Ecto neural progenitor cell (in vitro differentiated cells): ENCODE measurements at regions not wholly inside any gene's neighbourhood (a gene's known extent, or its start where the extent isn't known, plus 50 kb on each side); places are given as distances from the start of the nearest gene placed in this dataset.
"Not testable (repeated sequence)": the region's sequence is repeated elsewhere in the genome, so short reads cannot be mapped to it uniquely, and the experiment has no call there.

Experiments used
- DNase-seq: peaks from one replicate; pipeline ENCODE4 v3.0.0-alpha.2; 2018; ENCODE audit warnings: low spot score

DNA sequence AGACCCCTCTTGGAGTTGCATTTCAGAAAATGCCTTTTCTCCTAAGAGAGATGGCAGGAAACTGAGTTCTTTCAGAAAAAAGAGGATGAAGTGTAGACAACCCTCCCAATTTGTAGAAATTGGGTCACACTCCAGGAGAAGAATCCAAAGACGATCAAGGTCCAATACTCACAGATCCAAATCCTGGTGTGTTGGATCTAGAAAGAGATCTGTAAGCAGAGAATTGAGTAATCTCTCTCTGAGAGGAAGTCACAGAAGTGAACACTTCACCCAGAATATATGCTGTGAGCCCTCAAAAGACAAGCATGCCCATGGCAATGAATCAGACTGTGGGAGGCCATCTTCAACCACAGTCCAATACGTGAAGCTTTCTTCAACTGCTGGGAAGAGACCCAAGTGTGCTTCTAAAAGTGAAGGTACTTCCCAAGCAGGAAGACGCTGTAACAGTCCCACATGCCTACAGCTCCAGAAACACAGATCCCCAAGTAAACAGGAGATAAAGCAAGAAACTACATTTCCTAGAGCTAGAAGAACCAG, 182.7 kb downstream of the SMC2 start:
- no peak for DNase-seq

DNA sequence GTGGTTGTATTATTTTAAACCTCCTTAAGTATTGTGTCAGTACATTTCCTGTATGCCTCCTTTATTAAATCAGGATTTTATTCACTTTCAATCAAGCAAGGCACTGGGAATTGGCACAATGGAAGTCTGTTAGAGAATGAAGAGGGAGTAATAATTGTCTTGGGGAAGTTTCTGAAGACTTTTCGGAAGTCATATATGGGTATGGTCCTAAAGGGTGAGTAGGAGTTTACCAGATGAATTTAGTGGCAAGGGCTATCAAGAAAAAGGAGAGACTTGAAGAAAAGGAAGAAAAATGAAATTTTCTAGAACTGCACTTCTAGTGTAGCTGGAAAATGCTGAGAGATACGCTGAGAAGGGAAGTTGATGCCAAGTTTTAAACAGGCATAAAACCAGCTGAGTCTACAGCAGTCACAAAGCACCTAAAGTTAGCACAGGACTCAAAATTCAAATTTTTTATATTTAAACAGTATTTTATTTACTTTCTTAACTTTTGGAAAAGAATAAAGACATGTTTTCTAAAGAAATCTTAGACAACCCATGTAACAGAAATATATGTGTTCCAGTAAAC, 184.9 kb downstream of the SMC2 start:
- DNase-seq, result no peak

DNA sequence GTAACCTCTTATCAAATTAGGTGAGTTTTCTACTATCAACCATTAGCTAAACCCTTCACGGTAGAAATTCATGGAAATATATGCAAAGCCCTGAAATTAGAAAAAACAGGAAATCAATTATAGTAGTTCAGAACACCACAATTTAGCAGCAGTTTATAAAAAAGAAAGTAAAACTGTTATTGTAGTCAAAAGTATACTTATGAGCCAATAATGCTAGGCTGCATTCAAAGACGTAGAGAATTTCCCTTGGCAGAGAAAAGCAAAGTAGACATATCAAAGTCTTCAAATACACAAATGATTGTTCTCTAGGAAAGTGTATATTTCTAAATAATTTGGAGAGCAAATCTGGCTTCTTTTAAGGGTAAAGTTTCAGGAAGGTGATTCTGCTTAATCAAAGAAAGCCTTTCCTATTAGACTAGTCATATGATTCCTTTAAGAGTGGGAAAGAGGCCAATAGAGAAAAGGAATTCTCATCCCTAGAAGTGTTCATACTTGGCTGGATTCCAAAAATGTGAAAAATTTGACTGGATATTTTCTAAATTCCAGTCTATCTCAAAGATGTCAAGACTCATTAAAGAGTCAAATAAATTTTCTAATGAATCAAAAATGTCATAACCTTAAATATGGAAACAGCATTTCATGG, 185.5 kb downstream of the SMC2 start:
- no peak for DNase-seq

DNA sequence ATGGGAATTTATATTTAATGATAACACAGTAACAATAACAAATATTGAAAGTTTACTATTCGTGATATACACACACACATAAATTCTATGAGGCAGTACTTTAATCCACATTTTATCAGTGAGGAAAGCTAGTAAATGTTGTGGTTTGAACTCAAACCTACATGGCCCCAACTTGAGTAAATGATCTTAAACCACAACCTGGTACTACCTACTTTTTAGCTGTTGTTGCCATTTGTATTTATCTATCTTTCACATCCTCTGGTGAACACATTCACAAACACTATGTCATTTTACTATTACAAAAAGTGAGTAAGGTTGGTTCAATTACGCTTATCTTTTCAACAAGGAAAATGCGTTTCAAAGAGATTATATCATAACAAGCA, 186.1 kb downstream of the SMC2 start:
- no peak for DNase-seq

DNA sequence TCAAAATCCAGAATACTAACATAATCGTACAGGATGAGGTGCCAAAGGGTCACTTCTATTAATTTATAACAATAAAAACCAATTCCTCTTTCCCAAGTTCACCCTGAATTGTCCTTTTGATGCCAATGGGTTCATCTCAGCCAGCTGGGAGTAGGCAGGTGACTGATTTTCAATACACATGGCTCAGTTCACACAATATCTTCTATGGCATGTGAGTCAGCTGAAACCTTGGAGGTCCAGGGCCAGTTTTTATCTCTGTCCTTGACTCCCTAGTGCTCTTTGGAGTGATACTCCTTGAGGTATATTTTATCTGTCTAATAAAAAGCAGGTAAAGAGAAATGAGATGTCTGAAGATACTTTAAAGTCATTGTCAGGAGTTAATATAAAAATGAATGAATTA, 186.6 kb downstream of the SMC2 start:
- DNase-seq, result no peak

DNA sequence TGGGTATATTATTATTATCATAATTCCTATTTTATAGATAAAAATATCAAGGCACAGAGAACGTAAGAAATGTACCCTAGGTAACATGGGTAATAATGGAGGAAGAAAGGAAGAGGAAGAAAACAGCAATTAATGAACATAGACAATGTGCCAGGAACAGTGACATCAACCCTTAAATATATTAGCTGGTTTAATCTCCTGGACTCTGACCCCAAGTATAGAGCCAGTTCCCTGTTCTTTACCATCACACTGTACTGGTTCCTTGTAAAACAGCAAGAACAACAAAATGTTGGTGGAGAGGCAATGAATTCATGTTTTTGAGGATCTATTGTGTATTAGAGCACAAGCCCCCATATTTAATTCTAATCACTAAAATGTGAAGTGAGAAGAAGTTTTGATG, 192.1 kb downstream of the SMC2 start:
- DNase-seq, result no peak

DNA sequence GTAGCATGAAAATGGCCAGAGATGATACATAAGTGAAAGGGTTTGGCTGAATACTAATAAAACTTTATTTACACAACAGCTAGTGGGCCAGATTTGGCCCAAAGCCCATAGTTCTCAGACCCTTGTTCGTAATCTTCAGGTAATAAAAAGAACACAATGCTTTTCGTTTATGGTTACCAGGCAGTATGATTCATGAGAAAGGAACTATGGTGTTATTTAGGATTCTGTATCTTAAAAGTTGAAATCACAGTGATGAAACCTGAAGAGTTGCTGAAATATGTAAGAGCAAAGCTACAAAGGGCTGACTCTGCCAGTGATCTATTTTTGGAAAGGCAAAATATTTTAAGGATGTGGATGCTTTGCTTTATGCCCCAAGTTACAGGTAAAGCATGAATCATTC, 192.7 kb downstream of the SMC2 start:
- no peak for DNase-seq

DNA sequence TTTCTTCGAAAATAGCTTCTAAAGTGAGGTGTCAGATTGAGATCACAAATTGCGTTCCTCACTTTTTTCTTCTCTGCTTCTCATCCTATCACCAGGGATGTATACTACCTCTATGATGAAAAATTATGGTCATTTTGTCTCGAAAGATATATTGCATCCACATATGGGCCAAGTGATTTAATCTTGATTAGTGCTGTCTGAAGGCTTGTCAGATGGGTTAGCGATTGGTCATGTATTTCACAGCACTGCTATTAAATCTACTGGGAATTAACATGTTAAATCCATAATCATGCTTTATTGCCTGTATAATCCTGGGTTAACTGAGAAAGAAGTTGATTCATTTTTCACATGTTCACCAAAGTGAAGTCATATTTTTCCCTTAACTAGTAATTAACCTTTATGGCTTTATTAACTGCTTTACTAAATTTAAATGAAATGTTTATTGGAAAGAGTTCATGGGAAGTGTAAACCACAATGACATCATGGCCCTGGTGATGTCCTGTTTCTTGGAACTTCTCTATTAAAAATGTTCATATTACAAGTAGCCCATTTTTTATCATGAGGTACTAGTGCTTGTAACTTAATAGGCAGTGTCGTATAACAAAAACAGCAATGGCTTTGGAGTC, 193.3 kb downstream of the SMC2 start:
- no peak for DNase-seq

DNA sequence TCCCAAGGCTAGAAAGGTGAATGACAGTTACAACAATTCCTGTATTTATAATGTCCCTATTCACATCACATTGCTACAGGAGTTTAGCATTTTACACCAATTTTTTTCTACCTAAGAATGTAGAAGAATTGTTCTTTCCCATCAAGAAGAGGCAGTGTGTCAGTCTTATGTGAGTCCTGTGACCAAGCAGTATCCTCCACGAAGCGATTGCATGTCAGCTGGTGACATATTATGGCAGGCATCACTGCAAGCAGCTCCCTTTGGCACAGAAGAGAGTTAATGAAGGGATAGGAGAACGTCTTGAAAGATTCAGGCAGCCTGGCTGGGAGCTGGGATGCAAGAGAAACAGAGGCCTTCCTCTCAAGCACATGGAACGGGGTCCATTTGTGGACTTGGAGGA, 199.8 kb downstream of the SMC2 start:
- no peak for DNase-seq

DNA sequence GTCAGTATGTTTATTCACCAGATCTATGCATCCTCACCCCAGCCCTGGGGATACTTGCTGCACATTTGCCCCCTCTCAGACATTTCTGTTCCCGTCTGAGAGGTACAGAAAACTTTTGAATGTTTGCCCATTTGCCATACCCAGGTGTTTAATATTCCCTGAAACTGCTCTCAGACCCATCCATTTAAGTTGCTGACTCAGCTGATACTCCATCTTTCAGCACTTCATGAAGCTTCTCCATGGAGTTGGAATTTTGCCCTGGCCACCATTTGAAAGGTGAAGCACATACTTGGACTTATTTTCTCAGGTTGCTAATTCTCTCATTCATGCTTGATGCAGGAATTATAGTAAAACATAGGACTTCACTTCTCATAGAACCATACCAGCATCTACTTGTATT, 203.9 kb upstream of the OR13F1 start:
- no peak for DNase-seq

DNA sequence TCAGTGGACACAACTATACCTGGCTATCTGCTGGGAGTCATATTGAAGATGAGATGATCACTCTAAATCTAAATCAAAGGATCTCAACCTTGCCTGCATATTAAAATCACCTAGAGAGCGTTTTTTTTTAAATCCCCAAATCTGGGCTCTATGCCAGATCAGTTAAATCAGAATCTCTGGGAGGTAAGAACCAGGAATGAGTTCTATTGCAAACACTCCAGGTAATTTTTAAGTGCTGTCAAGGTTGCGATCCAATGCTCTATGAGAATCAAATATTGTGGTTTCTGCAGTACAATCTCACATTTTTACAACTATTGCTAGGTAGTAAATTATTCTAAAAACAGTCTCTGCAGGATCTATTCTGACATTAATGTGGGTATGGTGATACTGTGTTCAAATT, 202.3 kb upstream of the OR13F1 start:
- no peak for DNase-seq

DNA sequence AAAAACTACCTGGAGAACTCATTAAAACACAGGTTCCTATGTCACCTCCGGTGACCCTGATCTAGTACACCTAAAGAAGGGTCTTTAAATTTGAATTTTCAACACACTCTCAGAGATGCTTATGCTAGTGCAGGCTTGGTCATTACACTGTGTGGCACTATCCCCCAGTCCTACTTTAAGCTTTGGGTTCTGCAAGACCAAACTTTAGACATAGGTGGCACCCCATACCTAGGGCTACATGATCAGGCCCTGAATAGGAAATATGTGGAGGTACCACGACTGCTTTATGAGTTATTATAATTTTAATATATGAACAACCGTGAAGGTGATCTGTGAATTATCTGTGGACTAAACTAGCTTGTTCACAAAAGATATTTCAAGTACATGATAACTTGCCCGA, 201.3 kb upstream of the OR13F1 start:
- no peak for DNase-seq

DNA sequence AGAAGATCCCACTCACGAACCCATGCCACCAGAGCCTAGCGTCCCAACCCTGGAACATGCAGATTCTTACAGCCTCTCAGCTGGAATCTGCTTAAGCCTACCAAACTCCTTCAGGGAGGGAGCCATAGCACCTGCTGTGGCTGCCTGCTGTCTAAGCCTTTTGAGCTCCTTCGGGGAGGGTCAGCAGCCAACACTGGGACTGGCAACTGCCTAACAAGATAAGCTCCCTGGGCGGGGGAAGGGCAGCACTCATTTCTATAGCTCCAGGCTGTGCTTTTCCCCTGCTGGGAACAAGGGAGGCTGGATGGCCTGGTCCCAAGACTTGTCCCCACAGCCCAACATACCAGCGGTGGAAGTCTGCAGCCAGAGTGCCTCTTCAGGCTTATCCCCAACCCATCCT, 199.1 kb upstream of the OR13F1 start:
- DNase-seq, result peak; percentile 47

DNA sequence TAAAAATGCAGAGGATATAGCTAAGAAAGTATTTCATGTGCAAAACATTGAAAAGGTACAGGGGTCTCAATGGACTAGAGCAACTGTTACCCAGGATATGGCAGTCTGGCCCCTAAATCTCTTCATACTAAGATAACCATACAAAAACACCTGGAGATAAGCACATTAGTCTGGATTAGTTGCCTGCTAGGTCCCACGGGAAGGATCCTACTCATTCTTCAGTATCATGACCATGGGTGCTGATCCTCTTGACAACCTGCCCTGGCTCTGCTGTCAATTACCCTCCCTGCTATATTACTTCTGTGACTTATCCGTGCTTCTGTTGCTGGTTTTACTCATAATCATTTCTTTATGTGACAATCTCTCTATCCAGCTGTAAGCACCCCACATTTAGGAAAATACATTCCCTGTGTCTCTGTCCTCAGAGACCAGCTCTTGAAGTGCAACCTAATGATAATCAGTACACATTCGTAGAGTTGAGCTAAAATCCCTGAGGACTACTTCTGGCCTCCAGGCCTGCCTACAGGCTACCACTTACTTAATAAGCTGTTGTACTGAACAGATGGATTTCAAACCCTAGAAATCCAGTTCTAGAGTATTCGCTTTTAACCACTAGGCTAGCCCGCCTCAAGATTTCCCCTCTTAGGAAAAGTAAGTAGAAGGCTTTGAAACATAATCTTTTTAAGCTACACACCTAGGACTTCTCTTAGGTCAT, 190.5 kb upstream of the OR13F1 start:
- DNase-seq, result no peak

DNA sequence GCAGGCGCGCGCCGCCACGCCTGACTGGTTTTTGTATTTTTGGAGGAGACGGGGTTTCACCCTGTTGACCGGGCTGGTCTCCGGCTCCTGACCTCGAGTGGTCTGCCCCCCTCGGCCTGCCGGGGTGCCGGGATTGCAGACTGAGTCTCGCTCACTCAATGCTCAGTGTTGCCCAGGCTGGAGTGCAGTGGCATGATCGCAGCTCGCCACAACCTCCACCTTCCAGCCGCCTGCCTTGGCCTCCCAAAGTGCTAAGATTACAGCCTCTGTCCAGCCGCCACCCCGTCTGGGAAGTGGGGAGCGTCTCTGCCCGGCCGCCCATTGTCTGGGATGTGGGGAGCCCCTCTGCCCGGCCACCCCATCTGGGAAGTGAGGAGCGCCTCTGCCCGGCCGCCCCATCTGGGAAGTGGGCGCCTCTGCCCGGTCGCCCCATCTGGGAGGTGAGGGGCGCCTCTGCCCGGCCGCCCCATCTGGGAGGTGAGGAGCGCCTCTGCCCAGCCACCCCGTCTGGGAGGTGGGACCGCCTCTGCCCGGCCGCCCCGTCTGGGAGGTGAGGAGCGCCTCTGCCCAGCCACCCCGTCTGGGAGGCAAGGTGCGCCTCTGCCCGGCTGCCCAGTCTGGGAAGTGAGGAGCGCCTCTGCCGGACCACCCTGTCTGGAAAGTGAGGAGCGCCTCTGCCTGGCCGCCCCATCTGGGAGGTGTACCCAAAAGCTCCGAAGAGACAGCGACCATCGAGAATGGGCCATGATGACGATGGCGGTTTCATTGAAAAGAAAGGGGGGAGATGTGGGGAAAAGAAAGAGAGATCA, 187.7 kb upstream of the OR13F1 start:
- not testable (repeated sequence) for DNase-seq

DNA sequence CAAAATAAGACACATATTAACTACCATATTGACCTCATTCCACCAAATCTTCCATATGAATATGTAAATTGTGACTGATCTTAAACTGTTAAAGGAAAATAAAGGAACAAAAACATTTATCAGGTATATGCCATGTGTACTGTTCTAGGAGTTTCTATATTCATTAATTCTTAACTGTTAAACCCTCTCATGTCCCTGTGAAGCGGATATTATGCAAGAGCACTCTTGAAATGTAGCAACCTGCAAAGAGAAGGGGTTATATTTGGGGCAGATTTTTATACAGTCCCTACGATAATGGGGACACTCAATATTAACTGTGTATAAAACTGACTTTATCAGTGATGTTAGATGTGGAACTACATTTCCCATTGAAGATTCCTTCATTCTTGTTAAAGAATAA, 184.9 kb upstream of the OR13F1 start:
- no peak for DNase-seq

DNA sequence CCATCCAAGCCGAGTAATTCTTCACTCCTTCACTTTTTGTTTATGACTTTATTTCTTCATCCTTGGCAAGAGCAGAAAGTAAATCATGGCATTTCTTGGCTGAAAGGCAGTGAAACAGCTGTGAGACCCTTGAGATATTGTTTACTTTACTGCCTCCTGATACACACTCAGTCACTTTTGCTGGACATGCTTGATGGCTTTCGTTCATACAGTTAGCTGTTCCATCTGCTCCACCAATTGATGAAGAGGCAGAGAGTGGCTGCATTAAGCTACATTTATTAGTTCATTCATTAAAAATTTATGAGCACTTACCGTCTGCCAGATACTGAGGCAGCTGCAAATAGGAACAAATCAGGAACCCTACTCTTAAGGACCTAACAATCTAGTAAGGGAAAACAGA, 184.4 kb upstream of the OR13F1 start:
- DNase-seq, result no peak

DNA sequence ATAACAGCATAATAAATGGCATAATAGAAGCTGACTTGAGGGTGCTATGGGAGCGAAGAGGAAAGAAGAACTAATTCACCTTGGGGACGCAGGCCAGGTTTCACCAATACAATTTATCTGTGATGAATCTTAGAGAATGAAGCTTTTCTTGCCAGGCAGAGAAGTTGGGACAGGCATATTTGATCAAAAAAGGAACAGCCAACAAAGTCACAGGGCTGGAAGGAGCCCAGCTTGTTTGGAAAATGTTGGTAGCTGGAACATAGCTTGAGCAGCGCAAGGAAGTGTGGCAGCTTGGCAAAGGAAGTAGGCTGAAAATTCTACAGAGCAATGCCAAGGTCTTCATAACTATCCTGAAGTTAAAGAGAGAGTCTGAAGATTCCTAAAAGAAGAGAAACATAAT, 181.5 kb upstream of the OR13F1 start:
- no peak for DNase-seq

DNA sequence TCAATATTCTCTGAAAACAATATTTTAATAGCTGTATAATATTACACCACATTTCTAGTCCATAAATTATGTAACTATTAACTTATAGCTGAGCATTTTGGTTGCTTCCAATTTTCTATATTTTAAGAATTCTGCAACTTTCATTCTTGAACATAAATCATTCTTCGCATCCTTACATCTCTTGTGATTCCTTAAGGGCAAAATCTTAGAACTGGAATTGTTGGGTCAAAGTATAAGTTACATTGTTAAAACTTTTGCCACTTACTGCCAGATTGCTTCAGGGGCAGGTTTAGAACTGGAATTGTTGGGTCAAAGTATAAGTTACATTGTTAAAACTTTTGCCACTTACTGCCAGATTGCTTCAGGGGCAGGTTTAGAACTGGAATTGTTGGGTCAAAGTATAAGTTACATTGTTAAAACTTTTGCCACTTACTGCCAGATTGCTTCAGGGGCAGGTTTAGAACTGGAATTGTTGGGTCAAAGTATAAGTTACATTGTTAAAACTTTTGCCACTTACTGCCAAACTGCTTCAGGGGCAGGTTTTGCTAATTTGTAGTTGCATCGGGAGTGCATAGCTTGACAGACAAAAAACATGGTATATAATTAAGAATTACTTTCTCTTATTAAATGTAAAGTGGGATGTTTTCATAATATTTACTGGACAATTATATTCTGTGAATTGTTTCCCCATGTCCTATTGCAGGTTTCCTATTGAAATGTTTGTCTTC, 179.9 kb upstream of the OR13F1 start:
- DNase-seq, result not testable (repeated sequence)

DNA sequence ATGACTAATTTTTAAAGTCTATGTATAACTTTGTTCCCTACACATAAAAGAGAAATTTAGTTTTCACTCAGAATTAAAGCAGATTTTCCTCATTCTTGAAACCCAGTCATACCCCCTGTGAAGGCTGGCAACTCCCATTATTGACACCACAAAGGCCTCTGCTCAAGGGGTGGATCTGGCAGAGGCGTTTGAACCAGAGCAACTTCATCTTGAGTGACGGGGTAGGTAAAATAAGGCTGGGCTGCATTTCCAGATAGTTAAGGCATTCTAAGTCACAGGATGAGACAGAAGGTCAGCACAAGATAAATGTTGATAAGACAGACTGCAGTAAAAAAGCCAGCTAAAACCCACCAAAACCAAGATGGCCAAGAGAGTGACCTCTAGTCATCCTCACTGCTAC, 177.2 kb upstream of the OR13F1 start:
- no peak for DNase-seq

DNA sequence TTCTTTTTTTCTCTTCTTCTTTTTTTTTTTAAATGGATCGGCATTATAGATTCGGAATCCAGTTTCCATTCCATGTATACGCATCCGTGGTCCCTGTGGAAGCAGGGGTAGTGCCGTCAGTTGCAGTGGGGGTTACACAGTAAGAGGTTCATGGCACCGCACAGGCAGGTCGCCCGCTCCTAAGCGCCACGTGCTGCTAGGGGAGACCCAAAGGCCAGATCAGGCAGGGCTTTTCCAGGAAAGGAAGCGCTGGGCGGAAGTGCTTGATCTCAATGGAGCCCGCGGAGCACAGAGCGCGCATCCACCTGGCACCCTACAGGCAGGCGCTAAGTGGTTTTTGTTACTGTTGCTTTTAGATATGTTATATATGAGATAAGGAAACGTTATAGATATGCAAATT, 174.8 kb upstream of the OR13F1 start:
- DNase-seq, result no peak

DNA sequence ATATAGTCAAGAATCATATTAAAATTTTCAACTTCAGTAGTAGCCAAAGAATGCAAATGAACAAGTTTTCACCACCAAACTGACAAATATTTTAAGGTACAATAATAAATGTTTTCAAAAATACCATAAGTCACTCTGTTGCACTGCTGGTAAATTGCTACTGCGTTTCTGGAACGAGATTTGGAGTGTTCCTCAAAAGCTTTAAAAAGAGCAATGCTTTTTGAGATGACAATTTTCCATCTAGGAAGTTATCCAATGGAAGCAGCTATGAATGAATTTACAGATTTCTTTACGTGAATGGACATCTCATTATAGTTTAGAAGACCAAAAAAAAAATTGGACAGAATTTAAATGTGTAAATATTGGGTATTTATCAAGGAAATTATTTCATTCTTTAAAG, 173.2 kb upstream of the OR13F1 start:
- DNase-seq, result no peak
